Nephron (organoid): ENCODE measurements at regions not wholly inside any gene's neighbourhood (a gene's known extent, or its start where the extent isn't known, plus 50 kb on each side); places are given as distances from the start of the nearest gene placed in this dataset.

Experiments used
- H3K27ac Mint-ChIP-seq, 3 experiments: 2 replicates each; pipeline ENCODE4 v1.8.0; 2020; ENCODE audit warnings: mixed read lengths in 3 of 3, mild to moderate bottlenecking in 2 of 3, moderate library complexity in 1 of 3
- H3K27me3 Mint-ChIP-seq: 2 replicates; pipeline ENCODE4 v1.8.0; 2021; ENCODE audit warnings: low read depth, mild to moderate bottlenecking, moderate library complexity, mixed read lengths
- H3K36me3 Mint-ChIP-seq: 2 replicates; pipeline ENCODE4 v1.8.0; 2020; ENCODE audit warnings: low read depth, mixed read lengths
- H3K4me1 Mint-ChIP-seq: 2 replicates; pipeline ENCODE4 v1.8.0; 2020; ENCODE audit warnings: mixed read lengths
- H3K4me3 Mint-ChIP-seq, 3 experiments: 2 replicates each; pipeline ENCODE4 v1.8.0; 2020; ENCODE audit warnings: mild to moderate bottlenecking in 3 of 3, mixed read lengths in 3 of 3, moderate library complexity in 2 of 3
- H3K9me3 Mint-ChIP-seq: 2 replicates; pipeline ENCODE4 v1.8.0; 2020; ENCODE audit warnings: mixed read lengths
- TF ChIP-seq, protein P1 (sequence below), 3 experiments: fragments of 200-600 bp; sonication (generic); IDR thresholded peaks; one replicate each; pipeline ENCODE4 v1.5.0; 2021; ENCODE audit warnings: antibody characterized with exemption in 3 of 3; ENCODE audit not compliant: unreplicated experiment in 3 of 3

DNA sequence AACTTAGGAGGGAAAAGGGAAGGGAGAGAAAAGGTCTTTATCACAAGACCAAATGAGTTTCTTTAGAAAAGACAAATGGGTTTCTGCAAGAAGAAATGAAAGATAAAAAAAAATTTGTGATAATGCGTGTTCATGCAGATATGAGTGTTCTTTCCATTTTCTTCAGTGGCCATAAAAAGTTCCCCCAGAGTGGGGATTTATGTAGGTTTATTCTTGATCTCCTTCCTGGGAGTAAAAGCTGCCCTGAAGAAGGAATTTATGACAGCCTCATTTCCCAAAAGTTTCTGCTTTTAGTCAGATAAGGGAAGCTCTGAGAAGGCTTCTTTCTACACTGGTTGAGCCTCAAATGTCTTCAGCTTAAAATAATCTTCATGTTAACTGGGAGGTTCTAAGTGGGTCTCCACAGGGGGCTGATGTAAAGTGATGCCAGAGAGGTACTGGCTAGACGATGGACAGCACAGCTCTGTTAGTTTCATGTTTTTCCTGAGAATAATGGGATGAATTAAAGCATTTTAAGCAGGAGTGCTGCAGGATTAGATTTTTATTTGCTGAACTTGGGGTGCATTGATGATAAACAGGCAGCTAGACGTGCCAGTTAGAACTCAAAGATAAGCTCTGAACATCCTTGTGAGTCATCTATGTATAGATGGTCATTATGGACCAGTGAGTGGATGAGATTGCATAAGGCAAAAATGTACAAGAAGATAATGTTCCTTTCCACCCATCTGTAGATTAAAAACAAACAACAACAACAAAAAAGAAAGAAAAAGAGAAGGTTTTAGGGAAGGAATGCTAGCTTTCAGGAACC, 65.6 kb upstream of the EPCAM start:
- Mint-ChIP-seq H3K27ac (peak overlapping the region; percentile 74 to 89 (median 87)), H3K9me3 (no peaks in the 10 kb centered on the region), H3K4me1 (peaks cover 40% of the 10 kb centered on the region), H3K4me3 (no peak overlapping the region), H3K36me3 (no peaks in the 10 kb centered on the region), H3K27me3 (no peaks in the 10 kb centered on the region)
- TF ChIP-seq, protein P1, sequence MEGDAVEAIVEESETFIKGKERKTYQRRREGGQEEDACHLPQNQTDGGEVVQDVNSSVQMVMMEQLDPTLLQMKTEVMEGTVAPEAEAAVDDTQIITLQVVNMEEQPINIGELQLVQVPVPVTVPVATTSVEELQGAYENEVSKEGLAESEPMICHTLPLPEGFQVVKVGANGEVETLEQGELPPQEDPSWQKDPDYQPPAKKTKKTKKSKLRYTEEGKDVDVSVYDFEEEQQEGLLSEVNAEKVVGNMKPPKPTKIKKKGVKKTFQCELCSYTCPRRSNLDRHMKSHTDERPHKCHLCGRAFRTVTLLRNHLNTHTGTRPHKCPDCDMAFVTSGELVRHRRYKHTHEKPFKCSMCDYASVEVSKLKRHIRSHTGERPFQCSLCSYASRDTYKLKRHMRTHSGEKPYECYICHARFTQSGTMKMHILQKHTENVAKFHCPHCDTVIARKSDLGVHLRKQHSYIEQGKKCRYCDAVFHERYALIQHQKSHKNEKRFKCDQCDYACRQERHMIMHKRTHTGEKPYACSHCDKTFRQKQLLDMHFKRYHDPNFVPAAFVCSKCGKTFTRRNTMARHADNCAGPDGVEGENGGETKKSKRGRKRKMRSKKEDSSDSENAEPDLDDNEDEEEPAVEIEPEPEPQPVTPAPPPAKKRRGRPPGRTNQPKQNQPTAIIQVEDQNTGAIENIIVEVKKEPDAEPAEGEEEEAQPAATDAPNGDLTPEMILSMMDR (IDR thresholded peaks at IDR 0.05; ENCODE audit: unreplicated experiment in 3 of 3): no peak

DNA sequence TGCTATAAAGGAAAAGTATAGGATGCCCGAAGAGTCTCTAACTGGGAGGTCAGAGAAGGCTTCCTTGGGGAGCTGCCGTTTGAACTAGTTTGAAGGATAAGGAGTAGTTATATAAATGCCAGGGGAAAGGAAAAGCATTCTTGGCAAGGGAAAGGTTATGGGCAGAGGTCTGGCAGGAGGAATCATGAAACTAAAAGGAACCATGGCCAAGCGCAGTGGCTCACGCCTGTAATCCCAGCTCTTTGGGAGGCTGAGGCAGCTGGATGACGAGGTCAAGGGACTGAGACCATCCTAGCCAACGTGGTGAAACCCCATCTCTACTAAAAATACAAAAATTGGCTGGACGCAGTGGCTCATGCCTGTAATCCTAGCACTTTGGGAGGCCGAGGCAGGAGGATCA, 66.8 kb upstream of the EPCAM start:
- H3K36me3 Mint-ChIP-seq: no peaks in the 10 kb centered on the region
- H3K27ac Mint-ChIP-seq: peak overlapping the region; percentile 56 to 76 (median 66)
- TF ChIP-seq, protein P1 (IDR thresholded peaks at IDR 0.05; ENCODE audit: unreplicated experiment in 3 of 3): no peak
- H3K9me3 Mint-ChIP-seq: no peaks in the 10 kb centered on the region
- H3K27me3 Mint-ChIP-seq: no peaks in the 10 kb centered on the region
- no peak overlapping the region for H3K4me3 Mint-ChIP-seq
- peaks cover 40% of the 10 kb centered on the region for H3K4me1 Mint-ChIP-seq

DNA sequence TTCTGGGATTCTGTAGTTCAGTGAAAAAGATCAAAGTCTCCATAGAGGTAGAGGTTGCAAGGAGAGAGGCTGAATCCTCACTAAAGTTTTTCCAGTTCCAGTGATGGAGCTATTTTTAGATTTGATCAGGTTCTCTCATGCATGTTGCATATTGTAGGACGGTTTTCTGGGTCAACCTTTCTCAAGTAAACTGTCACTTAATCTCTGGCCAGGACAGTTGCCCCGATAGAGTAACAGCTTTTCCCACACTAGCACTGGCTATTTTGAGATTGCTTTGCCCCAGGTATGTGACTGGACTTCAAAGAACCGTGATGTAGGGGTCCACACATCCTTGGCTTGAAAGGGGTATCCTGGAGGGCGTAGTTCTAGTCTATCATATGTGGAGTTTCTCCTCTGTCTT, 67.4 kb upstream of the EPCAM start:
- H3K4me3 Mint-ChIP-seq: no peak overlapping the region
- no peaks in the 10 kb centered on the region for H3K9me3 Mint-ChIP-seq
- no peaks in the 10 kb centered on the region for H3K36me3 Mint-ChIP-seq
- H3K4me1 Mint-ChIP-seq: peaks cover 38% of the 10 kb centered on the region
- H3K27me3 Mint-ChIP-seq: no peaks in the 10 kb centered on the region
- peak overlapping the region; percentile 56 to 76 (median 66) for H3K27ac Mint-ChIP-seq
- TF ChIP-seq, protein P1 (IDR thresholded peaks at IDR 0.05; ENCODE audit: unreplicated experiment in 3 of 3): no peak

DNA sequence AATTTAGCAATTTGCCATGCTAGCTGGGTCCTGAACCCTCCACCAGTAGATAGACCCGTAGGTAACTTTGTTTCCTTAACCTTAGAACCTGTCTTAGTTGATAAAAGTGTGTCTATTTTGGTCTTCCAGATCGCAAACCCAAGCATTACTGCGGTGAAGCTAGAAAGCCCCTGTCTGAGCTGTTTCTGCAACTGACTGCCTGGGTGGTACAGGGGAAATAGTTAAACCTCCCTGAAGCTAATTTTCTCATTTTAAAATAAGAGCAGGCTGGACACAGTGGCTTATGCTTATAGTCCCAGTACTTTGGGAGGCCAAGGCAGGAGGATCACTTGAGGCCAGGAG, 67.9 kb upstream of the EPCAM start:
- Mint-ChIP-seq H3K4me1 (peaks cover 39% of the 10 kb centered on the region), H3K36me3 (no peaks in the 10 kb centered on the region), H3K27ac (peak overlapping the region; percentile 57 to 71 (median 60)), H3K27me3 (peaks cover 2% of the 10 kb centered on the region), H3K4me3 (no peak overlapping the region), H3K9me3 (no peaks in the 10 kb centered on the region)
- TF ChIP-seq, protein P1 (IDR thresholded peaks at IDR 0.05; ENCODE audit: unreplicated experiment in 3 of 3): no peak

DNA sequence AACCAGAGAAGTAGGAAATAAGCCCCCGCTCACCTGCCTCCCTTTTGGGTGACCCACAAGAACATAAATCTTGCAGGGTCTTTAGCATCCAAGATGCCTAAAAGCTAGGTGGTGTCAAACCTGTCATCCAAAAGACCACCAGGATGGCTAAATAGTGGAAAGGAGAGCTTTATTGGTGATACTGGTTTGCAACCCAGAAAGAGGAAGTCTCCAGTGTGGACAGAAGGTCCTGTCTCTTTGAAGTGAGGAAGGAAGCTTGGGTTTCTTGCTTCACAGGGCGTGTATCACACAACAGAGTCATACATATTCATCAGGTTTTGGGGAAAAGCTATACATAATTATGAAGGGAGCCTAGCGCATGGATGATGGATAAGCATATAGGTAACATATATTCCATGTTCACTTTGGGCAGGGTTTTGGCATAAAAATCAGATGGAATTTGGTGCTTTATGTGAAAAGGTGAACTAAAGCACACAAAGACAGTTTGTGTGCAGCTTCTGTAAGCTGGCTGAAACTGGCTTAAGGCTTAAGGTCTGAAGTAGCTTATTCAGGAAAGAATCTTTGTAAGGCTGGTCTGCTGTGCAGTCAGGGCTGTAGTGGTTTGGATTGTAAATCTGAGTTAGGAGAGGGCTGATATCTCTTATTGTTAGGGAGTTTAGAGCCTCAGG, 68.4 kb upstream of the EPCAM start:
- TF ChIP-seq, protein P1 (IDR thresholded peaks at IDR 0.05; ENCODE audit: unreplicated experiment in 3 of 3): no peak
- no peaks in the 10 kb centered on the region for H3K36me3 Mint-ChIP-seq
- peaks cover 44% of the 10 kb centered on the region for H3K4me1 Mint-ChIP-seq
- H3K27ac Mint-ChIP-seq: peak overlapping the region; percentile 57 to 71 (median 60)
- H3K9me3 Mint-ChIP-seq: no peaks in the 10 kb centered on the region
- H3K27me3 Mint-ChIP-seq: peaks cover 3% of the 10 kb centered on the region
- no peak overlapping the region for H3K4me3 Mint-ChIP-seq
